HEK293 (cell line): ENCODE measurements at regions not wholly inside any gene's neighbourhood (a gene's known extent, or its start where the extent isn't known, plus 50 kb on each side); places are given as distances from the start of the nearest gene placed in this dataset.

Experiments used
- CTCF ChIA-PET: fragments of 350-600 bp; formaldehyde crosslinking; extraction: SDS; loops from one replicate; lab custom pipeline; 2021; ENCODE audit warnings: antibody characterized with exemption; lab: Yijun Ruan, JAX
- POLR2A ChIA-PET: fragments of 300-600 bp; formaldehyde crosslinking; extraction: SDS; loops from one replicate; lab custom pipeline; 2020; ENCODE audit warnings: antibody characterized with exemption, inconsistent platforms; lab: Yijun Ruan, JAX
- H3K27ac ChIP-seq: fragments of 200-500 bp; sonication (Bioruptor generic); 2 replicates; pipeline ENCODE4 v1.5.1; 2014; ENCODE audit warnings: low read depth, low read length, control low read depth, inconsistent platforms; ENCODE audit errors: extremely low read depth
- H3K36me3 ChIP-seq, 2 experiments: fragments of 200-500 bp in 1 of 2; sonication (Bioruptor generic) in 1 of 2; 1 replicate in 1 of 2; 2 replicates in 1 of 2; pipeline ENCODE4 v1.5.1; 2014 to 2017; ENCODE audit warnings: inconsistent platforms in 2 of 2, low read length in 2 of 2; ENCODE audit not compliant: control insufficient read depth in 2 of 2, insufficient read depth in 1 of 2
- H3K4me1 ChIP-seq: fragments of 200-500 bp; sonication (Bioruptor generic); 2 replicates; pipeline ENCODE4 v1.5.1; 2014; ENCODE audit warnings: mild to moderate bottlenecking, low read length, inconsistent platforms; ENCODE audit not compliant: control insufficient read depth, insufficient read depth
- H3K4me3 ChIP-seq: 2 replicates; pipeline ENCODE4 v1.5.1; 2011; ENCODE audit warnings: low read depth, mild to moderate bottlenecking, control low read depth, low read length, moderate library complexity
- H3K9me3 ChIP-seq: fragments of 200-500 bp; sonication (Bioruptor generic); 2 replicates; pipeline ENCODE4 v1.5.1; 2014; ENCODE audit warnings: low read depth, low read length, inconsistent platforms; ENCODE audit not compliant: control insufficient read depth, insufficient read depth
- HOXC10 ChIP-seq: sonication (generic); formaldehyde crosslinking; IDR thresholded peaks from 2 replicates; pipeline ENCODE4 v1.8.1; 2023; ENCODE audit warnings: mild to moderate bottlenecking, missing genetic modification reagents
- MZF1 ChIP-seq: fragments of 450-650 bp; formaldehyde crosslinking; IDR thresholded peaks from 2 replicates; pipeline ENCODE4 v1.5.1; 2017; ENCODE audit warnings: missing biosample characterization, missing genetic modification characterization, borderline replicate concordance
- PATZ1 ChIP-seq: fragments of 450-650 bp; formaldehyde crosslinking; IDR thresholded peaks from 2 replicates; pipeline ENCODE4 v1.5.1; 2016; ENCODE audit warnings: missing biosample characterization, missing genetic modification characterization
- PRDM4 ChIP-seq: fragments of 450-650 bp; formaldehyde crosslinking; IDR thresholded peaks from 2 replicates; pipeline ENCODE4 v1.5.1; 2017; ENCODE audit warnings: missing biosample characterization, missing genetic modification characterization
- ZNF140 ChIP-seq: fragments of 450-650 bp; formaldehyde crosslinking; IDR thresholded peaks from 2 replicates; pipeline ENCODE4 v1.5.1; 2016; ENCODE audit warnings: missing biosample characterization, missing genetic modification characterization
- ZNF155 ChIP-seq: fragments of 450-650 bp; formaldehyde crosslinking; IDR thresholded peaks from 2 replicates; pipeline ENCODE4 v1.5.1; 2016; ENCODE audit warnings: missing biosample characterization, missing genetic modification characterization
- ZNF24 ChIP-seq: fragments of 450-650 bp; formaldehyde crosslinking; IDR thresholded peaks from 2 replicates; pipeline ENCODE4 v1.5.1; 2016; ENCODE audit warnings: missing biosample characterization, missing genetic modification characterization
- ZNF26 ChIP-seq: fragments of 450-650 bp; formaldehyde crosslinking; IDR thresholded peaks from 2 replicates; pipeline ENCODE4 v1.5.1; 2016; ENCODE audit warnings: missing biosample characterization, missing genetic modification characterization
- ZNF324 ChIP-seq: fragments of 450-650 bp; formaldehyde crosslinking; IDR thresholded peaks from 2 replicates; pipeline ENCODE4 v1.5.1; 2016; ENCODE audit warnings: missing biosample characterization, missing genetic modification characterization
- ZNF394 ChIP-seq: fragments of 450-650 bp; formaldehyde crosslinking; IDR thresholded peaks from 2 replicates; pipeline ENCODE4 v1.5.1; 2016; ENCODE audit warnings: missing biosample characterization, missing genetic modification characterization, mild to moderate bottlenecking, moderate library complexity, borderline replicate concordance
- ZNF398 ChIP-seq: fragments of 450-650 bp; formaldehyde crosslinking; IDR thresholded peaks from 2 replicates; pipeline ENCODE4 v1.5.1; 2017; ENCODE audit warnings: missing biosample characterization, missing genetic modification characterization
- ZNF423 ChIP-seq: fragments of 450-650 bp; formaldehyde crosslinking; IDR thresholded peaks from 2 replicates; pipeline ENCODE4 v1.5.1; 2016; ENCODE audit warnings: missing biosample characterization, missing genetic modification characterization
- ZNF521 ChIP-seq: fragments of 450-650 bp; formaldehyde crosslinking; IDR thresholded peaks from 2 replicates; pipeline ENCODE4 v1.5.1; 2017; ENCODE audit warnings: missing biosample characterization, mild to moderate bottlenecking, missing genetic modification characterization
- ZNF544 ChIP-seq: fragments of 450-650 bp; formaldehyde crosslinking; IDR thresholded peaks from 2 replicates; pipeline ENCODE4 v1.5.0; 2017; ENCODE audit warnings: missing biosample characterization, missing genetic modification characterization
- ZNF600 ChIP-seq: fragments of 450-650 bp; formaldehyde crosslinking; IDR thresholded peaks from 2 replicates; pipeline ENCODE4 v1.5.1; 2016; ENCODE audit warnings: missing biosample characterization, missing genetic modification characterization
- ZNF707 ChIP-seq: fragments of 450-650 bp; formaldehyde crosslinking; IDR thresholded peaks from 2 replicates; pipeline ENCODE4 v1.5.1; 2016; ENCODE audit warnings: missing biosample characterization, missing genetic modification characterization
- ZSCAN18 ChIP-seq: fragments of 450-650 bp; formaldehyde crosslinking; IDR thresholded peaks from 2 replicates; pipeline ENCODE4 v1.5.1; 2016; ENCODE audit warnings: missing biosample characterization, missing genetic modification characterization
- ZSCAN4 ChIP-seq: fragments of 450-650 bp; formaldehyde crosslinking; IDR thresholded peaks from 2 replicates; pipeline ENCODE4 v1.5.1; 2017; ENCODE audit warnings: missing biosample characterization, missing genetic modification characterization
- TF ChIP-seq, protein P1 (sequence below): fragments of 450-650 bp; formaldehyde crosslinking; IDR thresholded peaks from 2 replicates; pipeline ENCODE4 v1.5.1; 2016; ENCODE audit warnings: missing biosample characterization, missing genetic modification characterization
- TF ChIP-seq, protein P2 (sequence below): fragments of 450-650 bp; IDR thresholded peaks from 2 replicates; pipeline ENCODE4 v1.5.1; 2018; ENCODE audit warnings: missing biosample characterization, missing genetic modification characterization

- no peaks in the 10 kb centered on the region for H3K4me1 ChIP-seq
- no peak overlapping the region for H3K4me3 ChIP-seq
- ChIA-PET POLR2A (no interaction called here), CTCF (interaction anchor here (0.6 kb wide), 1 partner anchor 26 kb away, joined by 3 read pairs; no protein-coding TSS in a partner anchor)
- no peaks in the 10 kb centered on the region for H3K9me3 ChIP-seq
- no peak overlapping the region for H3K27ac ChIP-seq
- TF ChIP-seq ZNF707 (tag by site-specific recombination) (no peak), ZSCAN18 (tag by site-specific recombination) (no peak), MZF1 (no peak), ZNF26 (tag by site-specific recombination) (no peak), ZNF324 (tag by site-specific recombination) (no peak), ZNF24 (tag by site-specific recombination) (no peak), PATZ1 (tag by site-specific recombination) (no peak), ZNF394 (tag by site-specific recombination) (no peak), ZNF140 (tag by site-specific recombination) (no peak), ZNF521 (tag by site-specific recombination) (no peak), ZSCAN4 (tag by site-specific recombination) (no peak), ZNF398 (no peak), ZNF600 (tag by site-specific recombination) (no peak), ZNF155 (tag by site-specific recombination) (no peak), ZNF544 (no peak), HOXC10 (CRISPR knock-in tag) (no peak), PRDM4 (tag by site-specific recombination) (no peak), ZNF423 (no peak)
- TF ChIP-seq, protein P1, sequence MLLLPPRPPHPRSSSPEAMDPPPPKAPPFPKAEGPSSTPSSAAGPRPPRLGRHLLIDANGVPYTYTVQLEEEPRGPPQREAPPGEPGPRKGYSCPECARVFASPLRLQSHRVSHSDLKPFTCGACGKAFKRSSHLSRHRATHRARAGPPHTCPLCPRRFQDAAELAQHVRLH: no peak
- TF ChIP-seq, protein P2, sequence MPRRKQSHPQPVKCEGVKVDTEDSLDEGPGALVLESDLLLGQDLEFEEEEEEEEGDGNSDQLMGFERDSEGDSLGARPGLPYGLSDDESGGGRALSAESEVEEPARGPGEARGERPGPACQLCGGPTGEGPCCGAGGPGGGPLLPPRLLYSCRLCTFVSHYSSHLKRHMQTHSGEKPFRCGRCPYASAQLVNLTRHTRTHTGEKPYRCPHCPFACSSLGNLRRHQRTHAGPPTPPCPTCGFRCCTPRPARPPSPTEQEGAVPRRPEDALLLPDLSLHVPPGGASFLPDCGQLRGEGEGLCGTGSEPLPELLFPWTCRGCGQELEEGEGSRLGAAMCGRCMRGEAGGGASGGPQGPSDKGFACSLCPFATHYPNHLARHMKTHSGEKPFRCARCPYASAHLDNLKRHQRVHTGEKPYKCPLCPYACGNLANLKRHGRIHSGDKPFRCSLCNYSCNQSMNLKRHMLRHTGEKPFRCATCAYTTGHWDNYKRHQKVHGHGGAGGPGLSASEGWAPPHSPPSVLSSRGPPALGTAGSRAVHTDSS: no peak
- H3K36me3 ChIP-seq: no peaks in the 10 kb centered on the region
Measured at GRCh38 chr5:156239800-156240199, 87.2 kb upstream of the SGCD start.
